GM19043 (cell line): ENCODE measurements at regions not wholly inside any gene's neighbourhood (a gene's known extent, or its start where the extent isn't known, plus 50 kb on each side); places are given as distances from the start of the nearest gene placed in this dataset.

Source experiments
- ATAC-seq: cut with Tn5 transposase; IDR thresholded peaks from one replicate; pipeline ENCODE4 v1.9.1; 2021; ENCODE audit warnings: low read depth; ENCODE audit not compliant: unreplicated experiment

DNA sequence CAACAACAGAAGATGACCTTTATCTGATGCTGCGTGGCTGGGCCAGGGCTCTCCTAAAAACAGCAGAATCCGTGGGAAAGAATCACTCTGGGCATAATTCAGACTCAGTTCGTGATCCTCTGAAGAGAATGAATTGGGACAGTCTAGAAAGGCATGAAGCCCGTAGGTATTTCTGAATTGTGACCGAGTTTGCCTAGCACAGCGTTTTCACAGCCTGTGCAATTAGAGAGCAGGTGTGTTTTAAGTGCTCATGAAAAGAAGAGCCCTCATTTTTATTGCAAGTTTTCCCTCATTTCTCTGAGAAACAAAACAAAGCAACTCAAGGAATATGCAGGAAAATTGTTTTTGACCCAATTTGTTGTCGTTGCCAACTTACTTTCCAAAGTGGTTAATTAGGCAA lies 366.2 kb downstream of the WDR11 start:
- ATAC-seq, result no peak

DNA sequence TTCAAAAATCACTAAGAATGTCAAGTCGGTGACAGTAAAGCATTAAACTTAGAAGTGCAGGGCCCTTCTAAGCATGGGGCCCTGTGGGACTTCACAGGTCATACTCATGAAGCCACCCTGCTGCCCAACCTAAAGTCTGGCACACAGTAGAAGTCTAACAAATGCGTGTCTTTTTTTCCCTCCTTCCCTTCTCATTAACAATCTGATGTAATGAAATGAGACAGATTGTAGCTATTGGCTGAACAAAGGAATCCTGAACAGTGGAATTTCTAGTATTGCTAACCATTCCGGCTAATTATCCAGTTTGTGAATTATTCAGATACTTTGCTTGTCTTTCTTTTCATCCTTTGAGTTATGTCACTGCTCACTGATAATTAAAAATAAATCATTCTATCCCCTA lies 369.9 kb downstream of the WDR11 start:
- ATAC-seq, result no peak

GRCh38 chr10:121221991-121222390 lies 370.8 kb downstream of the WDR11 start:
- no peak for ATAC-seq

- no peak for ATAC-seq
These were observed 371.7 kb downstream of the WDR11 start for GRCh38 chr10:121222842-121223241.

DNA sequence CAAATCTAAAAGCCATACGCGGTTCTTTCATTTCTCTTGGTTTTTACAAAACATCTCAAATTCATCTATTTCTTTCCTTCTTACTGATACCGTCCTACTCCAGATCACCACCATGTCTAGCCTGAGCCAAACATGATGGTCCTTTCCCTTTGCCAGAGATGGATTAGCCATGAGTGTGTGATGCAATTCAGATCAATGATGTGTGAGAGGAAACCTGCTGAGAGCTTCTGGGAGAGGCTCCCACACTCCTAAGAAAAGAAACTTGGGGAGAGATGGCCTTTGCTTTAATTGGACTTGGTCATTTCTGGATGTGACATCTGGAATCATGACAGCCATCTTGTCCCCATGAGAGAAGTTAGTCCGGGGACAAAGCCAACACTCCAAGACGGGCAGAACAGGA lies 367.2 kb downstream of the FGFR2 start:
- no peak for ATAC-seq

GRCh38 chr10:121232494-121232893 lies 365.8 kb downstream of the FGFR2 start:
- no peak for ATAC-seq

- ATAC-seq, result no peak
These were observed 362.6 kb downstream of the FGFR2 start for GRCh38 chr10:121235692-121236091.

DNA sequence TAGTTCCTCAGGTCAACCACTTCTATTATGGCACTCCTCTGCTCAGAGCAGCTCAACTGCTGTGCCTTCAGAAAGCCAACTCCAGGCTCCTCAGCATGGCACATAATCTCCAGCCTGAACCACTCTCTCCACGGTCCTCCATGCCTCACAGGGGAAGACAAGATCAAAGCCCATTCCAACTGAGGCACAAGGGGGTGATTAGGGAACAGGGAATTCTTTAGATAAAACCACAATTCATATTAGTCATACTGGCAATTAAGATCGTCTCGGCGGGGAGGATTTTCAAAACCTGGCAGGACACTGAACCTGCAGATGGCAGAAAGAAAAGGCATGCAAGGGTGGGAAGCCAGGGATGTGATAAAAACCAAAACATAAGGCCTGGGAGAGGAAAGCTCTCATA lies 361.6 kb downstream of the FGFR2 start:
- no peak for ATAC-seq

DNA sequence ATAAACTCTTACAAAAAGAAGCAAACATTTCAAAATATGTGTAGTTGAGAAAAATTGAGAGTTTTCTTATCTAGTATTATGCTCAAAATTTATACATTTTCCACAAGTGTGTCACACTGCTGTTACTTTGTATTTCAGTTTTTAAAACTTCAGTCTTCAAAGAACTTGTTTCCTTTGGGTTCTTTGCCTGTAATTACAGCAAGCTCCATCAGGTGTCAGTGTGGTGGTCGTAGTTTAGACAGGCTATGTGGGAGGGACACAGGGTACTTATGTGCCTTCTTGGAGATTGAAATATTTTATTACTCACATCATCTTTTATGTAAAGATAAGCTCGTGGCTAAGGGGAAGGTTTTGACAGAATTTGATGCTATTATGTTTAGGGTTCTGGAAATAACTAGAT lies 360.5 kb downstream of the FGFR2 start:
- ATAC-seq, result no peak

- ATAC-seq, result no peak
These were observed 358.2 kb downstream of the FGFR2 start for GRCh38 chr10:121240011-121240410.

GRCh38 chr10:121240556-121240955 lies 357.7 kb downstream of the FGFR2 start:
- ATAC-seq, result no peak

DNA sequence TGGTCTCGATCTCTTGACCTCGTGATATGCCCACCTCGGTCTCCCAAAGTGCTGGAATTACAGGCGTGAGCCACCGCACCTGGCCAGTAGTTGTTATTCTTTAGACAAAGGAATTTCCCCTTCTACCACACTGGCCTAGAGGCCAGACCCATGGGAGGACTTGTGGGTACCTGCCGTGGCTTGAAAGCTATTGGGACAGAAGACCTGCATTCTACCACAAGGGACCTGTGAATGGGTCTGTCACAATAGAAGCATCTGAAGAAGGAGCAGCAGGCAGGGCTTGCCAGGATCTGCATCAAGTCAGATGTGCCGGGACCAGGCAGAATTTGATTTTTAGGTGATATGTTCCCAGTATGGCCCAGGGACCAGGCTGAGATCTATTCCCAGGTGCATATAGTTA lies 356.9 kb downstream of the FGFR2 start:
- no peak for ATAC-seq

DNA sequence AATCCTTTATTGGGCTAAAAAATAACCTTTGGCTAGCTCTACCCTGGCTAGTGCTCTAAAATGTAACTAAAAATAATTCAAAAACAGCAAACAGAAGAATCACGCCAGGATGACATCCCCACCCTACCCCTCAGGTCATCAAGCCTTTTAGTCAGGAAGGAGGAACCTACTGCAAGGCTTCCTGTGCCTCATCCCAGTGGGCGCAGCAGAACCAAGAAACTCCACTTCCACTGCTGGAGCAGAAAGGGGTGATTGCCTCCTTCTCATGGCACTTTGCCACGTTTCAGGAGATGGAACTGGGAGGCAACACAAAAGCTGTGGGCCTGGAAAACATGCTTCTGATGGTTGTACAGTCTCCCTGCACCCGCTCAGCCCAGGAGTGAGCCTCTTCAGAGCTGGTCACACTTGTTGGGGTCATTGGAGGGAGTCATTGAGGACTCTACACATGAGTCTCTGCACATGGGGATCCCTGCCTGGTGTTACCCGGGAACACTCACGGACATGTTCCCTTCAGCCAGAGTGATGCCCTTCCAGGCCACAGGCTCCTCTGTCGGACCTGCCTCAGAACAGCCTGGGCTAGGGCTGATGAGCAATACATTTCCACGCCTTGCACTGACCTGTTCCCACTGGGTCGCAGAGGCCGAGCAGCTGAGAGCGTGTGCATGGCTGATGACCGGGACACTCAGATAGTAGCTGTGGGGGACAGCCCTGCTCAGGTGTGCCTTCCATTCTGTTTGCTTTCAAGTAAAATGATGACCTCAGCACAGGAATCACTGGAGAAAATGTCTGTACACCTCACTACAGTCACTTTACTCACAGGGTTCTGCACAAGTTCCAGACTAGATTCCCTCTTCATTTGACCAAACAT lies 355.3 kb downstream of the FGFR2 start:
- no peak for ATAC-seq

DNA sequence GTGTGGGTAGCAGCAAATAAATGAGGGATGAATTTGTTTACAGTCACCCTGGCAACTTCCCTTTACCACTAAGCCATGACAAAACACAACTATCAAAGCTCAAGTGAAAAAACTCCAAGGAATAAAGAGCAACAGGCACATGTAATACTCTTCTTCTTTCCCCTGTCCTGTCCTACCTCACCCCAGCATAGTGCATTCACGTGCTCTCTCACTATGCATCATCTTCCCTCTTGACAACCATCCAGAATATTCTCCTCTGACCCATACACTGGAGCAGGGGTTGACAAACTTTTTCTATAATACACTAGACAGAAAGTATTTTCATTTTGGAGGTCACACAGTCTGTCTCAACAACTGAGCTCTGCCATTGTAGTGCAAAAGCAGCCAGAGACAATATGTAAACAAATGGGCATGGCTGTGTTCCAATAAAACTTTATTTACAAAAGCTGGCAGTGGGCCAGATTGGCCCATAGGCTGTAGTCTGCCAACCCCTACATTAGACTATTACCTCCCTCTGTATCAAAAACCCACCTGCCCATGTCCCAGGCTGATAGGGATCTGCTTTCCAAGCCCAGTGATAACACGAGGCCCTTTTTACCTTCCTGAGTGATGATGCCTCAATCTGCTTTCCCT lies 354.5 kb downstream of the FGFR2 start:
- ATAC-seq, result no peak

GRCh38 chr10:121244818-121245217 lies 353.4 kb downstream of the FGFR2 start:
- no peak for ATAC-seq

GRCh38 chr10:121245754-121246153 lies 352.5 kb downstream of the FGFR2 start:
- no peak for ATAC-seq

- ATAC-seq, result no peak
These were observed 350.0 kb downstream of the FGFR2 start for GRCh38 chr10:121248266-121248665.

GRCh38 chr10:121250995-121251764 lies 347.1 kb downstream of the FGFR2 start:
- no peak for ATAC-seq

- no peak for ATAC-seq
These were observed 345.5 kb downstream of the FGFR2 start for GRCh38 chr10:121252756-121253155.

DNA sequence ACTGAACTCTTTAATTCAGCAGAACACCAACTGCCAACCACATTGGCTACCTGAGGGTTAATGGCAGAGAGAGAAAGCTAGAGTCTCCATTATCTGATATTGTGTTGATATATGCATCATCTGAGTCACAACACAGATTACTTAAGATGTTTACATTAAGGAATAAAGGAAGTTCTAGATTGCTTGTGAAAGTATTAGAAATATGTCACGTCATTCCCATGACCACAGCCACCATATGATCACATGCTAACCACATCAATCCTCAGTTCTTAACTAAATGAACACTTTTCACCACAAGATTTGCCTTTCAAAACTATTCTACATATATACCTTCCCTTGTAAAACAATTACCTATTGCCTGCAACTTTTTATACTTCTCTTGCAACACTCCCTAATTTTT lies 337.9 kb downstream of the FGFR2 start:
- no peak for ATAC-seq

- no peak for ATAC-seq
These were observed 336.6 kb downstream of the FGFR2 start for GRCh38 chr10:121261665-121262064.
